ENCODE measurements at regions not wholly inside any gene's neighbourhood (a gene's known extent, or its start where the extent isn't known, plus 50 kb on each side); places are given as distances from the start of the nearest gene placed in this dataset.
"Not testable (repeated sequence)": the region's sequence is repeated elsewhere in the genome, so short reads cannot be mapped to it uniquely, and the experiment has no call there.

DNA sequence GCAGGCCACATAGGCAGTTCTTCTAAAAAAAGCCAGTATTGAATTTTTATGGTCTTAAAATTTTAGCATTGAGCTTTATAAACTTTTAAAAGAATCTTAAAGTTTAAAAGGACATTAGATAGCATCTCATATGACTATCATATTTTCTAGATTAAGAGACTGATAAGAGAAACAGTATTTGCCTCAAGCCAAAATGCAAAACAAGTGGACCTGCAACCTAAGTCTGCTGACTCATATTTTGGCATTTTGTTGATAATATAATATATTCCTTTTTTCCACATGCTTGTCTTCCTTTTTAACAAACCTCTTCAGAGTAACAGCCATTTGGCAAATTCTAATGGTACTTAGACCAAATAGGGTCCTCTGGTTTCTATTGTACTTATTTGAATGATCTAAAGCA is 328.5 kb upstream of the GALNTL6 start:
- Histone ChIP-seq H3K36me3 (ENCODE audit: control insufficient read depth in 2 of 2, insufficient read depth in 2 of 2, low read length in 2 of 2) (no peaks in the 10 kb centered on the region), H3K9me3 (ENCODE audit: control insufficient read depth in 2 of 2, low read length in 2 of 2) (peaks cover 0 to 2% of the 10 kb centered on the region in 2 donors), H3K4me3 (ENCODE audit: low read length in 2 of 2) (no peak overlapping the region), H3K4me1 (ENCODE audit: control insufficient read depth in 2 of 2, insufficient read depth in 2 of 2, low read length in 2 of 2) (no peaks in the 10 kb centered on the region), H3K9ac (ENCODE audit: low read depth in 1 of 2, low read length in 2 of 2) (no peak overlapping the region), H3K27me3 (ENCODE audit: control insufficient read depth in 2 of 2, insufficient read depth in 2 of 2, low read length in 2 of 2) (no peaks in the 10 kb centered on the region), H3K27ac (ENCODE audit: low read depth in 2 of 2, low read length in 2 of 2) (no peak overlapping the region)

DNA sequence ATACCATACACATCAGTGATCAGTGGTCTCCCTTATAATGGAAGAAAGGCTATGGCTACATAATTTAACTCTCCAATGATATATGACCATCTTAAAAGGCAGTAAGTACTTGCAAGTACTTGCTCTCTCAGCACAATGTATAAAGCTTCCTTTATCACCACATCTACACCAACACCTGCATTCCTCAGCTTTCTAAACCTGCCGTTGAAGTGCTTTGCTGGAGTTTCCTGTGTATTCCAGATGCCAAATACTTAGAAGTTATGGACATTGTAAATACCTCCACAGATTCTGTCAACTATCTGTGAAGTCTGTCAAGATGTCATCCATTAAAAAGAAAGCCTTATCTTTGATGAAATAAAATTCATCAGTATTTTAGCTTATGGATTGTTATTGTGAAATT is 335.0 kb upstream of the GALNTL6 start:
- Histone ChIP-seq H3K27ac (ENCODE audit: low read depth in 2 of 2, low read length in 2 of 2) (no peak overlapping the region), H3K4me1 (ENCODE audit: control insufficient read depth in 2 of 2, insufficient read depth in 2 of 2, low read length in 2 of 2) (no peaks in the 10 kb centered on the region)

DNA sequence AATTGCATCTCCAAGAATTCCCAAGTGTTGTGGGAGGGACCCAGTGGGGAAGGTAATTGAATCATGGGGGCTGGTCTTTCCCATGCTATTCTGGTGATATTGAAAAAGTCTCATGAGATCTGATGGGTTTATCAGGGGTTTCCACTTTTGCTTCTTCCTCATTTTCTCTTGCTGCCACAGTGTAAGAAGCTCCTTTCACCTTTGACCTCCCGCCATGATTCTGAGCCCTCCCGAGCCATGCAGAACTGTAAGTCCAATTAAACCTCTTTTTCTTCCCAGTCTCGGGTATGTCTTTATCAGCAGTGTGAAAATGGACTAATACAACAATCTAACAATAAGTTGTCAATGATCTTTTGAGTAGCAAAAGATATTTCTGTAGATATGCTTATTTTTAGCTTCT is 338.1 kb upstream of the GALNTL6 start:
- H3K9me3 ChIP-seq (ENCODE audit: control insufficient read depth in 2 of 2, low read length in 2 of 2); H3K4me1 ChIP-seq (ENCODE audit: control insufficient read depth in 2 of 2, insufficient read depth in 2 of 2, low read length in 2 of 2); H3K27ac ChIP-seq (ENCODE audit: low read depth in 2 of 2, low read length in 2 of 2); H3K4me3 ChIP-seq (ENCODE audit: low read length in 2 of 2); H3K36me3 ChIP-seq (ENCODE audit: control insufficient read depth in 2 of 2, insufficient read depth in 2 of 2, low read length in 2 of 2); H3K27me3 ChIP-seq (ENCODE audit: control insufficient read depth in 2 of 2, insufficient read depth in 2 of 2, low read length in 2 of 2); H3K9ac ChIP-seq (ENCODE audit: low read depth in 1 of 2, low read length in 2 of 2): not testable (repeated sequence)

More for the DNA sequence above, 335.0 kb upstream of the GALNTL6 start:
- Histone ChIP-seq H3K9ac (ENCODE audit: low read depth in 1 of 2, low read length in 2 of 2) (no peak overlapping the region), H3K27me3 (ENCODE audit: control insufficient read depth in 2 of 2, insufficient read depth in 2 of 2, low read length in 2 of 2) (no peaks in the 10 kb centered on the region), H3K36me3 (ENCODE audit: control insufficient read depth in 2 of 2, insufficient read depth in 2 of 2, low read length in 2 of 2) (no peaks in the 10 kb centered on the region), H3K9me3 (ENCODE audit: control insufficient read depth in 2 of 2, low read length in 2 of 2) (no peaks in the 10 kb centered on the region), H3K4me3 (ENCODE audit: low read length in 2 of 2) (no peak overlapping the region)

DNA sequence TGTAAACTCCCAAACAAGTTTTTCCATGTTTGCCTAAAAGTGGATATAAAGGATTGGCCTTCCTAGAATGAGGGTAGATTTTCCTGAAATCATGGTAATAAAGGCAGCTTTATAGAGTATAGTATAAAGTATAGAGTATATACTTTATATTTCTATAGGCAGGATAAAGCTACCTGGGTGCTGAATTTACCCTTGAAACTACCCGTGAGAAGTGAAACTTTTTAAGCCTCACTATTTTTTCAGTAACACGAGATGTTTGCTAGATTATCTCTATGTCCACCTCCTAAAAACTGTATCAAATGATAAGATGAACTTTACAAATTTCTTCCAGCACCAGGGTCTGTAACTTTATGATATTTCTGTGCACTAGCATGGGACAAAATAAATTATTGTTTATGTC is 340.0 kb upstream of the GALNTL6 start:
- Histone ChIP-seq H3K4me3 (ENCODE audit: low read length in 2 of 2) (no peak overlapping the region), H3K9me3 (ENCODE audit: control insufficient read depth in 2 of 2, low read length in 2 of 2) (no peaks in the 10 kb centered on the region), H3K27ac (ENCODE audit: low read depth in 2 of 2, low read length in 2 of 2) (no peak overlapping the region), H3K9ac (ENCODE audit: low read depth in 1 of 2, low read length in 2 of 2) (no peak overlapping the region), H3K27me3 (ENCODE audit: control insufficient read depth in 2 of 2, insufficient read depth in 2 of 2, low read length in 2 of 2) (no peaks in the 10 kb centered on the region), H3K36me3 (ENCODE audit: control insufficient read depth in 2 of 2, insufficient read depth in 2 of 2, low read length in 2 of 2) (no peaks in the 10 kb centered on the region), H3K4me1 (ENCODE audit: control insufficient read depth in 2 of 2, insufficient read depth in 2 of 2, low read length in 2 of 2) (no peaks in the 10 kb centered on the region)

DNA sequence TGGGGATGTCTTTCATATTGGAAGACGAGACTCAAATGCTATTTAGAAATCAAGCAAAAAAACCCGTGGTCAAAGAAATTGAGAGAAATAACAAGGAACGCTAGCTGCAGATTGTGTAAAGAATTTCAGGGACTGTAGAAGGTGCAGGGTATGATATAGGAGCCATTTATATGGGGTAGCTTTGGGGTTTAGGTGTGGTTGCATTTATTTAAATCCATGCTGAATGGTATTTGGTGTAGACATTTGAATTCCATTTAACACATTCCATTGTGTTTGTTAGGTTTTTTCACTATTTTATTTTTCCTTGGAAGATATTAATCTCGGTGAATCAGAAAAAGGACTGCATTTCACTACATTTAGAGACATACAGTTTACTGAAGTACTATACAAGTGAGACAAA is 341.0 kb upstream of the GALNTL6 start:
- no peaks in the 10 kb centered on the region for H3K27me3 ChIP-seq (ENCODE audit: control insufficient read depth in 2 of 2, insufficient read depth in 2 of 2, low read length in 2 of 2)
- H3K4me3 ChIP-seq (ENCODE audit: low read length in 2 of 2): no peak overlapping the region
- no peaks in the 10 kb centered on the region for H3K9me3 ChIP-seq (ENCODE audit: control insufficient read depth in 2 of 2, low read length in 2 of 2)
- no peak overlapping the region for H3K27ac ChIP-seq (ENCODE audit: low read depth in 2 of 2, low read length in 2 of 2)
- no peak overlapping the region for H3K9ac ChIP-seq (ENCODE audit: low read depth in 1 of 2, low read length in 2 of 2)
- no peaks in the 10 kb centered on the region for H3K4me1 ChIP-seq (ENCODE audit: control insufficient read depth in 2 of 2, insufficient read depth in 2 of 2, low read length in 2 of 2)
- H3K36me3 ChIP-seq (ENCODE audit: control insufficient read depth in 2 of 2, insufficient read depth in 2 of 2, low read length in 2 of 2): no peaks in the 10 kb centered on the region

DNA sequence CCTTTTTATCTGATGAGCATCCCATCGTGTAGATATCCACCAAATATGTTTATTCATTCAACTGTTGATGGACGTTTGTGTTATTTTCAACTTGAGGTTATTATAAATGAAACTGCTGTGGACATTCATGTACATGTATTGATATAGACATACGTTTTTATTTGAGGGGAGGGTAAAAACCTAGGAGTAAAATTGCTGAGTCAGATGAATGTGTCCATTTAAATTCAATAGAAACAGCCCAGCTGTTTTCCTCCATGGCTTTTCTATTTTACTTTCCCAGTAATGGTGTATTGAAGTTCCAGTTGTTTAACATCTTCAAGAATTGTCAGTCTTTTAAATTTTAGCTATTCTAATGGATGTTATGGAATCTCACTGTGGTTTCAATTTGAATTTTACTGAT is 348.7 kb upstream of the GALNTL6 start:
- H3K9me3 ChIP-seq (ENCODE audit: control insufficient read depth in 2 of 2, low read length in 2 of 2): no peaks in the 10 kb centered on the region
- H3K9ac ChIP-seq (ENCODE audit: low read depth in 1 of 2, low read length in 2 of 2): no peak overlapping the region
- no peaks in the 10 kb centered on the region for H3K36me3 ChIP-seq (ENCODE audit: control insufficient read depth in 2 of 2, insufficient read depth in 2 of 2, low read length in 2 of 2)
- H3K4me3 ChIP-seq (ENCODE audit: low read length in 2 of 2): no peak overlapping the region
- no peak overlapping the region for H3K27ac ChIP-seq (ENCODE audit: low read depth in 2 of 2, low read length in 2 of 2)
- H3K27me3 ChIP-seq (ENCODE audit: control insufficient read depth in 2 of 2, insufficient read depth in 2 of 2, low read length in 2 of 2): no peaks in the 10 kb centered on the region
- no peaks in the 10 kb centered on the region for H3K4me1 ChIP-seq (ENCODE audit: control insufficient read depth in 2 of 2, insufficient read depth in 2 of 2, low read length in 2 of 2)

DNA sequence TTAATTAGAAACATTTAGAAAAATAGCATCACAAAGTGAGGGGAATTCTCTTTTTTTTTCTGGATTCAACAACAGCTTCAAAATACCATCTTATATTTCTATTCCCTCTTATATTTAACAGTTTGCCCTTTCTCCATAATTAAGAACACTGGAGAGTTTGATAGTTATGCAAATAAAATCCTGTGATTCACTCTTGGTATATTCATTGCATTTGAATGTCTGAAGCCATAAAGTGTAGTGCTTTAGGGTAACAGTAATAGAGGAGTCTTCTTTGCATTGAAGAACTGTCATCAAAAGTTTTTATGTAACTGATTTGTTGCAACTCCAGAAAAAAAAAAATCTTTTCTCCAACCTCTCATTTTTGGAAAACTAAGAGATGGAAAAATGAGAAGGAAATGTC is 352.0 kb upstream of the GALNTL6 start:
- Histone ChIP-seq H3K4me3 (ENCODE audit: low read length in 2 of 2) (no peak overlapping the region), H3K4me1 (ENCODE audit: control insufficient read depth in 2 of 2, insufficient read depth in 2 of 2, low read length in 2 of 2) (no peaks in the 10 kb centered on the region), H3K36me3 (ENCODE audit: control insufficient read depth in 2 of 2, insufficient read depth in 2 of 2, low read length in 2 of 2) (no peaks in the 10 kb centered on the region)

DNA sequence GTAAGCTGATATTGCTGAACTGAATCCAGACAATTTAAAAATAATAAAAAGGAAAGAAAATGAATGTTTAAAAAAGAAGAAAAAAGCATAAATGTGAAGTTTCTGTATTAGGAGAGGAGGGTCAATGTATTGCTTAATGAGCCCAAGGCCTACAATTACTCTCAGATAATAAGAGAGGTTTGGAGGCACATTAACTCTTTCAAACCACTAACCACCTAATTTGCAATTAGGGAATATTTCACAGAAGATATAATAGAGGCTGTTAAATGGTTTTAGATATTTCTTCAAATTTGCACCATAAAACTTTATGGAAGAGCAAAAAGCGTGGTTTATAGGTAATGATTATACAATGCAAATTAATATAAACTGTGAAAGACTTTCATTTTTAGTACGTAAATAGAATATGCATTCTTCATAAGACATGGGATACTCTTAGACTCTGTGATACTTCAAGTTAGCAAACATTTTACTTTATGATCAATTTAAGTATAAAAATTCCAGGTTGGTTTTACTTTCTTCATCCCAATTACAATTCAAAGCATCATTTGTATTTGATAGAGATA is 364.2 kb upstream of the GALNTL6 start:
- H3K9me3 ChIP-seq (ENCODE audit: control insufficient read depth in 2 of 2, low read length in 2 of 2): no peaks in the 10 kb centered on the region
- H3K27ac ChIP-seq (ENCODE audit: low read depth in 2 of 2, low read length in 2 of 2): no peak overlapping the region
- no peaks in the 10 kb centered on the region for H3K36me3 ChIP-seq (ENCODE audit: control insufficient read depth in 2 of 2, insufficient read depth in 2 of 2, low read length in 2 of 2)
- H3K4me1 ChIP-seq (ENCODE audit: control insufficient read depth in 2 of 2, insufficient read depth in 2 of 2, low read length in 2 of 2): no peaks in the 10 kb centered on the region
- no peaks in the 10 kb centered on the region for H3K27me3 ChIP-seq (ENCODE audit: control insufficient read depth in 2 of 2, insufficient read depth in 2 of 2, low read length in 2 of 2)
- no peak overlapping the region for H3K9ac ChIP-seq (ENCODE audit: low read depth in 1 of 2, low read length in 2 of 2)
- no peak overlapping the region for H3K4me3 ChIP-seq (ENCODE audit: low read length in 2 of 2)

More for the DNA sequence above, 352.0 kb upstream of the GALNTL6 start:
- no peak overlapping the region for H3K27ac ChIP-seq (ENCODE audit: low read depth in 2 of 2, low read length in 2 of 2)
- H3K9ac ChIP-seq (ENCODE audit: low read depth in 1 of 2, low read length in 2 of 2): no peak overlapping the region
- H3K27me3 ChIP-seq (ENCODE audit: control insufficient read depth in 2 of 2, insufficient read depth in 2 of 2, low read length in 2 of 2): no peaks in the 10 kb centered on the region
- no peaks in the 10 kb centered on the region for H3K9me3 ChIP-seq (ENCODE audit: control insufficient read depth in 2 of 2, low read length in 2 of 2)

DNA sequence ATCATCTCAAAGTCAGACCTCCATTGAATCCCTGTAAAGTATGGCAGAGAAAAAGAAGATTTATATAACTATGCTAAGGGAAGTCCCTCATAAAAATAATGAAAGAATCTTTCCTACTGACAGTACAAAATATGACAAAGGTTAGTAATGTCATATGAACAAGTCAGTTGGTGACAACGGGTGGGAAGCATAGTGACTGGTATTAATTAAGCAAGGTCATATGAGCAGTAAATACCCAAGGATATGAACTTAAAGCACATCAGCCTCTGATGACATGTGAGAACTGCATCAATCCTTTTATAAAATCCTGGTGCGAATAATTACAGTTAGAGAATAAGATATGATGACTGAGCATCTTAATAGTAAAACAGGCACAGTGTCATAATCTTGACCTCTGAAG is 364.8 kb upstream of the GALNTL6 start:
- H3K9ac ChIP-seq (ENCODE audit: low read depth in 1 of 2, low read length in 2 of 2): no peak overlapping the region
- H3K27me3 ChIP-seq (ENCODE audit: control insufficient read depth in 2 of 2, insufficient read depth in 2 of 2, low read length in 2 of 2): no peaks in the 10 kb centered on the region
- no peak overlapping the region for H3K27ac ChIP-seq (ENCODE audit: low read depth in 2 of 2, low read length in 2 of 2)
- no peaks in the 10 kb centered on the region for H3K4me1 ChIP-seq (ENCODE audit: control insufficient read depth in 2 of 2, insufficient read depth in 2 of 2, low read length in 2 of 2)
- no peaks in the 10 kb centered on the region for H3K36me3 ChIP-seq (ENCODE audit: control insufficient read depth in 2 of 2, insufficient read depth in 2 of 2, low read length in 2 of 2)
- no peaks in the 10 kb centered on the region for H3K9me3 ChIP-seq (ENCODE audit: control insufficient read depth in 2 of 2, low read length in 2 of 2)
- H3K4me3 ChIP-seq (ENCODE audit: low read length in 2 of 2): no peak overlapping the region

DNA sequence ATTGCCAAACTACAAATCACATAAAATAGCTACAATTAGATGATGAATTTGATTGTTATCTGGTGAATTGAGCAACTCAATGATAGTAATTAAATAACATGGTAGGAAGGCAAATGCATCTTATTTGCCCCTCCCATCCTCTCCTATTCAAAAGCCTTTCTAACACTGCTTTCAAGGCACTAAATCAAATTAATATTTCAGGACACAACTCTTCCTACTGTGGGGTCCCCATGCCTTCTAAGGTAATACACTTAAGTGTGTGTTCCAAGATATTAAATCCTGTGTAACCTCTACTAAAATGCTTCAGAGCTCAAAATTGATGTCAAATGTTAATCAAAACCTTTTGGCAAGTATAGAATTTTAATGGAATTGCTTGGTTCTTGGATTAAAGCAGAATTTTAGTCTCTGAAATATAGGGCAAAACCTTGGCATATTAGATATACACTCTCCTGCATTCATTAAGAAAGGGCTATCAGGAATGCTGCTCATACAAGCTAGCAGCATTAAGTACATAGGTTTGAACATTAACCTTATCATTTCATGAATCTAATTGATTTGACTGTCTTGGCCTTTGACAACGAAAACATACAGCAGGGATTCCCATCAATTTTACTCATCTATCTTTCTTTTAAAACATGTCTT is 371.8 kb upstream of the GALNTL6 start:
- Histone ChIP-seq H3K4me3 (ENCODE audit: low read length in 2 of 2) (no peak overlapping the region), H3K27ac (ENCODE audit: low read depth in 2 of 2, low read length in 2 of 2) (no peak overlapping the region), H3K9ac (ENCODE audit: low read depth in 1 of 2, low read length in 2 of 2) (no peak overlapping the region), H3K4me1 (ENCODE audit: control insufficient read depth in 2 of 2, insufficient read depth in 2 of 2, low read length in 2 of 2) (no peaks in the 10 kb centered on the region), H3K9me3 (ENCODE audit: control insufficient read depth in 2 of 2, low read length in 2 of 2) (no peaks in the 10 kb centered on the region), H3K36me3 (ENCODE audit: control insufficient read depth in 2 of 2, insufficient read depth in 2 of 2, low read length in 2 of 2) (no peaks in the 10 kb centered on the region), H3K27me3 (ENCODE audit: control insufficient read depth in 2 of 2, insufficient read depth in 2 of 2, low read length in 2 of 2) (no peaks in the 10 kb centered on the region)

Measured in mucosa of rectum (tissue), 2 donors.